GM19463 (cell line): ENCODE measurements at regions not wholly inside any gene's neighbourhood (a gene's known extent, or its start where the extent isn't known, plus 50 kb on each side); places are given as distances from the start of the nearest gene placed in this dataset.
A peak's percentile ranks its signal among the peaks of the same experiment; 100 is the strongest.
"Not testable (repeated sequence)": the region's sequence is repeated elsewhere in the genome, so short reads cannot be mapped to it uniquely, and the experiment has no call there.

ENCODE experiments used
- ATAC-seq: cut with Tn5 transposase; IDR thresholded peaks from one replicate; pipeline ENCODE4 v1.9.1; 2021; ENCODE audit warnings: mild to moderate bottlenecking, moderate library complexity; ENCODE audit not compliant: unreplicated experiment

- no peak for ATAC-seq
Observed at GRCh38 chr11:42669248-42669976, 642.4 kb upstream of the API5 start.

GRCh38 chr11:42674436-42674835 lies 637.4 kb upstream of the API5 start:
- no peak for ATAC-seq

- ATAC-seq = no peak
Observed at GRCh38 chr11:42707541-42707940, 604.3 kb upstream of the API5 start.

GRCh38 chr11:42709216-42709615 lies 602.6 kb upstream of the API5 start:
- no peak for ATAC-seq

DNA sequence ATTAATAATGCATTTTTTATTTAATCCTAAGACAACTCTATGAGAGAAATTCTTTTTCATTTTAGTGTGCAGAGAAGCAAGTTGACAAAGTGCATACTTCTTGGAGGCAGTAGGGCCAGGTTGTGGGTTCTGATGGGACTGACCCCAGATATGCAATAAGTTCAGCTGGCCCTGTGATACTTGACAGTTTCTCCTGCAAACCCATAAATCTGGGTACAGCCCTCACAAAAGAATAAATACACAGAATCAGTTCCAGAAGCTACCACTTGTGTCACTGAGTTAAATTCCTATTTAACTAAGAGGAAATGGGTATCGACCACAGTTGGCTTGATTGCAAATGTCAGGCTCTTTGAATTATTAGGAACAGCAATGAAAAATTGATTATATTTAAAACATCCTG lies 598.5 kb upstream of the API5 start:
- no peak for ATAC-seq

DNA sequence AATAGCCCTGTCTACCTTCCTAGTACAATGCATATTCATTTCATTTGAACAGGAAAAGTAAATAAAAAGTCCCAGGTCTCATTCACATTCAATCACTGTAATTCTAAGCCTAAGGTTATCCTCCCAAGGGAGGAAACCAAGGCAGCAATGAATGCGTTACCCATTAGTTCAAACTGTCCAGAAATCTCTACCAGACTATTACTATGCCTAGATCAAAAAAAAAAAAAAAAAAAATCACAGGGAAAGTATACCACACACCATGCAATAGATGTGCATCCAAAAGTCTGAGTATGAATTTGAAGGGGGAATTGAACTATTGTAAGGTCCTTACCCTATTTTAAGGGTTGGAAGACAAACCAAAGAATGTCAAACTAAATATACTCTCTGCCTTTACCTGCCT lies 598.0 kb upstream of the API5 start:
- ATAC-seq = no peak

DNA sequence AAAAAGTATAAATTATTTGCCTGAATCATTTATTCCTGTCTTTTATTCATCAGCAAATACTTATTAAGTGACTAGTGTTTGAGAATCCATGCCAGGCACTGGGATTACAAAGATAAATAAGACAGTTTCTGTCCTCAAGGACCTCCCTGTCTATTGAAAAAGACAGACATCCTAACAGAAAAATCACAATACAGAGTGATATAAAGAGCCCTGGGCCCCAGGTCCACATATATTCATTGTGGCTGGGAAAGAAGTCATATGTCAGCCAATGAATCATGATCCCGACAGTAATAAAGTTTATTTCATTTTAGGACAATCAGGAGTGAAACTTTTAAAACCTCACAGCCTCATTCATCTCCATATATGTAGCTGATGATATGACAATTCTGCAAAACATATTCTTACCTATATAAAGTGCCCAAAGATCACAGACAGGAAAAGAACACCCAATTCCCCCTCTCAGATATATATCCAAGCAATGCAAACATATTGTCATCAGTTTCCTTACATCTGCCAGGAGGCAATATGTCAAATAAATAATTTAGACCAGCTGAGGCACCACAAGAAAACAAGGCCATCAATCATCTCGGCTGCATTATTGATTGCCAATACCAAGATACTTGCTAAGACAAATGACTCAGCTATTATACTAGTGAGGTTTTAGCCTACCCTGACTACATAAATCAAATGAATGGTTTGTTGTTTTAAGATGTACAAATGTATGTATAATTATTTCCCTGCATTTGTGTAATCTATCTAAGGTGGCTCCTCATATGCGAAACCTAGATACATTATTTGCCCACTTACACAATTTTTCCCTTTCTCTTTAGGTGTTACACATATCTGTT lies 590.9 kb upstream of the API5 start:
- ATAC-seq = no peak

DNA sequence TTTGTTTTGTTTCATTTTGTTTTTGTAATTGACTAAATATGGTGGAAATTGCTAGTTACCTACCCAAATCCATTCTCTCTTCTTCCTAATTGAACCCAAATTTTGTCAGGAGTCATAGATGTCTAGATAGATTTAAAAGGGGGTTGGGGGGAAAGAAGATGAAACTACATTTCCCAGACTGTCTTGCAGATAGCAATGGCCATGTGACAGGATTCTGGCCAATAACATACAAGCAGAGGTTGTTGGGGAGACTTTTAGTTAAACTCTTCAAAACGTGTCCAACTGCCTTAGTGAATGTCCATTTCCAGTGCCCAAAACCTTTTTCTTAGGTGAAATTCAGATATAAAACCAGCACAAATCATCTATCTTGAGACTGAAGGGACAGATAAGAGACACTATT lies 583.9 kb upstream of the API5 start:
- no peak for ATAC-seq

GRCh38 chr11:42762348-42762747 lies 549.4 kb upstream of the API5 start:
- no peak for ATAC-seq

DNA sequence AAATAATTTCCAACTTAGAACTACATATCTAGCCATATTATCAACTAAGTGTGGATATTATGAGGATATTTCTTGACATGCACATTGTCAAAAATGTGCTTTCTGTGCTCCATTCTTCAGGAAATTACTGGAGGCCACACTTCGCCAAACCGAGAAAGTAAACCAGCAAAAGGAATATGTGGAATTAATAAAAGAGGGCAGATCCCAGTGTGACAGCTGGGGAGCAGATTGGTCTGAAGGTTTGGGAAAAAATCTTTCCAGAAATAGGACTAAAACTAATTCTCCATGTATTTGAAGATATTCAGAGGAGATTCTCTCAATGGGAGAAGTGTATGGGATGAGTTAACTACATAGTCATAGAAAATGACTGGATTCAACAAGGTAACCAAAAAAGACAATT lies 546.9 kb upstream of the API5 start:
- ATAC-seq = no peak

- no peak for ATAC-seq
Observed at GRCh38 chr11:42768576-42768975, 543.2 kb upstream of the API5 start.

DNA sequence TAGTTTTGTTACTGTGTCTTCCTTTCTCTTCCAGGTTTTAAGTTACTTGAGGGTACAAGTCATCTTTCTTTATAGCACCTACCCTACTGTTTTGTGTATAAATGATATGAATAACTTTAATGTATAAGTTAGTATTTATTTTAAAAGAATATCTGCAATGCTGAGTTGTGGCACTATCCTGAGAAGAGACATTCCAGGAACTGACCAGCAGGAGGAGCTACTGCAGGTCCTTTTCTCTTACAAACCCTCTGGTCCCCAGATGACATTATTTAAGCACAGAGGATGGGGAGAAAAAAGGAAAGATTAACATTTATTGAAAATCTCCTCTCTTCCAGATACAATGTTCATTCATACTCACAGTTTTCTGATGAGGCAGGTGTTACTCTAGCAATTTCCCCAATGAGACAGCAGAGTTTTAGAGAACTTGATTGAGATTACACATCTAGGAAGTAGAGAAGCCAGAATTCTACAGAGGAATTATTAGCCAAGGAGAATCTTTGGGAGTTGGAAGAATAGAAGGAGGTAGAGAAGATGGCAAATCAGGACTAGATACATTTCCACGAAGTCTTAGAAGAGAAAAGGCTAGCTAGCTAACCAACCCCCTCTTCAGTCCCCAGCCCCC lies 541.2 kb upstream of the API5 start:
- ATAC-seq = peak; percentile 79

- no peak for ATAC-seq
Observed at GRCh38 chr11:42772886-42773285, 538.9 kb upstream of the API5 start.

DNA sequence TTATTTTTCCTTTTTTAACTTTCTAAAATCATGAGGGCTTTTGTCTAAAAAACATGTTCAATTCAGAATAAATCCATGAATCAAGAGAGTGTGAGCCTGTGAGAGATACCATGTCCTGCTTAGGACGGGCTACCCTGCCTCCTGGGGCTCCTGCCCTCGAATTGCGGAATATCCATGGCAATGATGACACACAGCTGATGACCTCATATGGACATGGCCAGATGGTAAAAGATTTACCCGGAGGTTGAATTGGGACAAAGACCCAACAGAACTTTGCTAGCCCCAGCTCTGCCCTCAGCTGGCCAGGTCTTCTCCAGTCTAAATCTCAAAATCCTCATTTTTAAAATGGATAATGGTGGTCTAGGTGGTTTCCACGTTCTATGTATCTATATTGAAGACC lies 538.1 kb upstream of the API5 start:
- no peak for ATAC-seq

DNA sequence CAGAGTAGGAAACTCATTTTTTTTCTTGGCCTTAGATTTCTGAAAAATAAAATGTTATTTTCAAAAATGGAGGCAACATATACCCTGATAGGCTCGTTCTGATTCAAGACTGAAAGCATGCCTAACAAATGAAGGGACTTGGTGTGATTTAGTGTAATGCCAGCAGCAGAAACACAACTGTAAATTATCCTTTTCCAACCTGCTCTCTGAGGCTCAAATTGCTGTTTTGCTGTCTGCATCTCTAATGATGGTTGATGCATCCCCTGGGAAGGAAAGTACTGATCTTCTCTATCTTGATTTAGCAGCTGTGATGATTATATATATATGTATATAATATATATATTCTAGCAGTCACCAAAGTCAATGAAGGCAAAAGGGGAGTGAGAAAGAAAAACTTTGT lies 537.2 kb upstream of the API5 start:
- no peak for ATAC-seq

- no peak for ATAC-seq
Observed at GRCh38 chr11:42777776-42778175, 534.0 kb upstream of the API5 start.

GRCh38 chr11:42778193-42778592 lies 533.6 kb upstream of the API5 start:
- ATAC-seq = no peak

DNA sequence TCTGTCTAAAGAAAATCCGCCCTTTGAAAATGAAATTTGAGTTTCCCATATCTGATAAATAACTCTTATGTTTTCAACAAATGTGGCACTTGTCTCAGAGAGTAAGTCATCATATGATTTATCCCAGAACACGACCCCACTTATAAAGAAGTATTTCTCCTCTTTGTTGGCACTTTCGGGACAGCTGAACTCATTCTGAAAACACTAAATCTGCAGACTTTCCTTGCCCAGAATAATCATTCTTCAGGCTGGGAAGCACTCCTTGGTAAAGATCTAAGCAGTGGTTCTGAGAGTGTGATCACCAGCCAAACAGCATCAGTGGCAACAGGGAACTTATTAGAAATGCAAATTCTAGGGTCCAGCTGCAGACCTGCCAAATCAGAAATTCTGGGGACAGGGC lies 532.2 kb upstream of the API5 start:
- ATAC-seq = no peak

DNA sequence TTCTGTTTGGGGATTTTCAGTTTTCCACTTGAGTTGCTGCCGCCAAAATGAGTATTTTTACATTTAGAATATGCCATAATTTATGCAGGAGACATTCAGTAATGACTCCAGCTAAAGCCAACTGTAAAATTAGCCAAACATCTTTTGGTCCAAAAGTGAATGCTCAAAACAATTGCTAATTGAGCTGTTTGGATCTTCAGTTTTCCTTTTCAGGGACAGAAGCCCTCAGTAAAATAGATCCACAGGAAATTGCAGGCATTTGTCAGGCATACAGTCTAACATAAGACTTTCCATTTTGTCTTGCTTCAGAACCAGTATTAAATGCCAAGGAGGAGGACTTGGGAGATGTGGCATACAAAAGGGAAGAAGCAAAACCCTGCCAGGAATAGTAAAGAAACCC lies 524.8 kb upstream of the API5 start:
- ATAC-seq = no peak

GRCh38 chr11:42795483-42795882 lies 516.3 kb upstream of the API5 start:
- not testable (repeated sequence) for ATAC-seq

GRCh38 chr11:42800041-42800440 lies 511.8 kb upstream of the API5 start:
- ATAC-seq = no peak
